NCI-H1694 treated with DMSO at 0.1 percent for 48 hours (cell line): ENCODE measurements at regions not wholly inside any gene's neighbourhood (a gene's known extent, or its start where the extent isn't known, plus 50 kb on each side); places are given as distances from the start of the nearest gene placed in this dataset.

Experiments used
- DNase-seq: peaks from one replicate; lab custom pipeline; 2025; lab: John Stamatoyannopoulos, UW

DNA sequence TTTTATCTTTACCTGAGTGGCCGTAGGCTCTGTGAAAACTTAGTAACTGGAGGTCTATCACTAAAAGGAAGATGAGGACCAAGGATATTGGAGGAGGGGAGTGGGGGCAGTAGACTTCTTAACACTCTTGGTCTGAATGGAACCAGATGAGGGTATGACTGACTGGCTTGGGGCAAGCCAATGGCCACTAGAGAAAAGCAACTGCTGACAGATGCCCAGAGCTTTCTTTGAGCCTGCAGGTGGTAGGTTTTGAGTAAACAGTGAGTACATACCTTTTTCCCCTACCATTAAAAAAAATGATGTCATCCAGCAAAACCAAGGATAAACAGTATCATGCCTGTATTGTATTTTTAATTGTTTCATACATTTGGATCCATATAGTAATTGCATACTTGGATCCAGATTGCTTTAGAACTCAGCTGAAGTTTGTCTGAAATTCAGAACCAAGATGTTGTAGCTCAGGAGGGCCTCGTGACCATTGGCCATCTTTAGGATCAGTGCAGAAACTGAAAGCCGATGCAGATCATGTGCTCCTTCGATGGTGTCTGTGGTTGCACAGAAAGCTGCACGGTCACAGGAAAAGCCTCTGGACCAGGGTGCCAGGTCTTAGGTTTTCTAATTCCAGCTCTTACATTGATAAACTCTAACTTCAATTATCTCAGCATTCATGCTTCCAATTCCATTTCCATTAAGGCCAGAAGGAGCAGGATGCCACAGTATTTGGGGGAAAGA is 131.0 kb downstream of the PDGFRA start:
- DNase-seq: no peak

DNA sequence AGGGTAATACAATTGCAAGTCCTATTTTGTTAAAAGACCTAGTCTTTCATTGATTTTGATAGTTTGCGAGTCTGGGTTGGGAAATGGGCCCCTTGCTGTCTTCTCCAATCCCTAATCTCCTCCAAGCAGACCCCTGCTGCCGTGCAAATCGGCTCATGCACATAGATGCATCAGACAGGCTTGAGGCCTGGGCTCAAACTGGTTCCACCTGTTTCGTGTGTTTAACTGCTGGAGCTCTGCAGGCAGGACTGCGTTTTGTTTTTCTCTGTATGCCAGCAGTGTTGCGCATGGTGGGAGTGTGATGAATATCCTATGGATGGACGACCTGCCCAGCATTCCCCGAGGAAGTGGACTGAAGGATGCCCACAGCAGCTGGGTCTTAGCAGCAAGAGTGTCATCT is 133.9 kb downstream of the PDGFRA start:
- DNase-seq: no peak

DNA sequence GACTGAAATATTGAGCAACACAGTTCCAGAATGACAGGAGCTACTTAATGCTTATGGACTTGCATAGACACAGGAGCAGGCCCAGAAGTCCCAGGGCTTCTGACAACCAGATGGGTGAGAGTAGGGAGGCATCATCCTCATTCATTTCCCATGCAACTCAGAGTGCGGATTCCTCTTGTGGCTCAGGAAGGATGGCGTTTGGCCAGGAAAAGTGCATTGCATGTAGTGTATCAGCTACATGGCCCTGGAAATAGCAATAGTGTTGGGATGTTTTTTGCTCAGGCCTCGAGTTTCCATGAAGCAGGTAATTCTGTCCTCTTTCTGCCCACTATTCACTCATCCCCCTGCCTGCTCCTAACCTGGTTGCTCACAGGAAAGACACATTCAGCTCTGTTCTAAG is 136.6 kb downstream of the PDGFRA start:
- DNase-seq: no peak

DNA sequence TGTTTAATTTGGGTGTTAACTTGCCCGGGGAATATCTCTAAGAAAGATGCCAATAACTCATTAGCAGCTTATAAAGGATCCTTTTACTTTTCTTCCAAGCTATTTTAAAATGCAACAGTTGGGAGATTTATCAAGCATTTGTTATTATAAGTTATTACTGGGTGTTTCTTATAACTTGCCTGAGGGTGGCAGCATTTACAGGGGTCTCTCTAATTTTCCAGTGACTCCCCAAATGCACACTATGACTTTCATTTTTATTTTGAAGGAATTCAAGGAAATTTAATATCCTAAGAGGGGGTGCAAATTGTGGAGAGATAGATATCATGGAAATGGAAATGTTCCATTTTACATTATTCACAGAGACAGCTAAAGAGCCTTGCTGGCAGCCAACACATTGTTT is 138.0 kb downstream of the PDGFRA start:
- no peak for DNase-seq

DNA sequence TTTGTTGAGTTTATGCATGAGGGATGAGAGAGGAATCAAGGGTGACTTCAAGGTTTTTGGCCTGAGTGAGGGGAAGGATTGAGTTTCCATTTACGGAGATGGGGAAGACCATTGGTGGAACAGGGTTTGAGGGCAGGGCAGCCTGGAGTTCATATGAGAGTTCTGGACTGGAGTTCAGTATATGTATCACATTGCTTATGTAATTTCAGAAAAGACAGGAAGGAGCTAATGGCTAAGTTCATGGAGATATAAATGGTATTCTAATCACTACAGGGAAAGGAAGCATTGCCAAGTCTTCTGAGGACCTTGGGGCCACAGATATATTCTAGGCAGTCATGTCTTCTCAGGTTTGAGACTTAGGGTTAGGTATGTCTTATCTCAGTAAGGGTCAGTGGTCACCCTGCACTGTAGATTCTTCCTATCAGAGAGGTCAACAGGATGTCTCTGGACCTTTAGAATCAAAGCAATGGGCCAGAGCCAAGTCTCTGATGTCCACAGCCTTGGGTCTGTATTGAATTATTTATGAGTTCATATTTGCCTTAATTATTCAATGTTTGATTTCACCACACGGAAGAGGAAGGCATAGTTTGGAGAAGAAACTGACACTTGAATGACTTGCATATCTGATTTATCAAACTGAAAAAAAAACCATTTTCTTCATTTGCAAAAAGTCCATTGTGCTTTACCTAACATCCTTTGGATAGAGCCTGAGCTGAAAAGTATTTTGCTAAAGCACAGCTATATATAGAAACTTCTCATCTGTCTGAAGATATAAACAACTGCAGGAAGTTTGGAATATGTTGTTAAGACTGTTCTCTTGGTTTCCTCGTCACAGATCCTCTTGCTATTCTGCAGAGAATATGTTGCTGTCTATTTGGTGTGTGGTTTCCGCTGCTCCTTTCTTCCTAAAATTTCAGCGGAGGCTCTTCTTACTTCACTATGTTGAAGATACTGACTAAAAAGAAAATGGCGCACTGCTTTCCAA is 139.5 kb downstream of the PDGFRA start:
- no peak for DNase-seq

DNA sequence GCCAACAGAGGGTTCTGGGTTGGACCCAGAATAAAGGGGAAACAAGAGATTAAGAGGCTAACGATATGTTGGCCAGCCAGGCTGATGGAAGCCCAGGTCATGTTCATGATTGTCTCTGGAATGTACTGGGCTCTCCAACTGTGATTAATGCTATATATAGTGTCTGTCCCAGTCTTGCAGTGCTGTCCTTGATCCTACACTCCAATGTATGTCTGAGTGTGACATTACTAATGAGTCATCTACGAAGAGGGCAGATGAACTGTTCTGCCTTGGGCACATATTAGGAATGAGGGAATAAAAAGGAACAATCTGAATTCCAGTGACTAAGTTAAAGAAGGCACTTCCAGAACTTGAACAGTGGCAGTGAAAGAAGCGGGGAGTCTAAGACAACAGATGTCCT is 142.1 kb downstream of the PDGFRA start:
- DNase-seq: no peak

DNA sequence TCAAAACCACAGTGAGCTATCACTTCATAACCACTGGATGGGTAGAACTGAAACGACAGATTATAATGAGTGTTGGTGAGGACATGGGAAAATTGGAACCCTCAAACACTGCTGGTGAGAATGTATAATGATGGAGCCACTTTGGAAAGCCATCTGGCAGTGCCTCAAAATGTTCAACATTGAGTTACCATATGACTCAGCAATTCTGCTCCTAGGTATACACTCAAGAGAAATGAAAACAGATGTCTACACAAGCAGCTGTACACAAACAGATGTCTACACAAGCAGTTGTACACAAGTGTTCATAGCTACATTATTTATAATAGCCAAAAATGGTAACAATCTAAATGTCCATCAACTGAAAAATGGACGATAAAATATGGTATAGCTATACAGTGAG is 143.9 kb downstream of the PDGFRA start:
- no peak for DNase-seq

DNA sequence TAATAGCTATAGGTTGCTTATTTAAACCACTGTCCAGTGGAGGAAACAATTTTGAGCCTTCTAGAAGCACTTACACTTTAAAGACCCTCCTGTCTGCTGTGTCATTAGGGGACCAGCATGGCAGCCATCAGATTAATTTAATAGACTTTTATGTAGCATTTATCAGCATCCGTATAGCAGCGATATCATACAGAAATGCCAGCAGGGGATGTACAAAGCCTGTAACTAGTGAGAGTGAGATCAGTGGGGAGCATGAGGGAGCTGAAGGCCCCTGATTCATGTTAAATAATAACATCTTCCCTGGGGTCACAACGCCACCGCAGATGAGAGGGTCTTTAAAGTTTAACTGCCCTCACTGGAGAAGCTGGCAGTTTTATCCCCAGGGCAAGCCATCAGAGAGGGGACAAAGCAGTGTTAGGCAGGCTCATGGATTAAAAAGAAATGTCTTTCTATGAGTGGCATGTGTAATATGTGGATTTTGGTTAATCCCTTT is 144.7 kb downstream of the PDGFRA start:
- no peak for DNase-seq

DNA sequence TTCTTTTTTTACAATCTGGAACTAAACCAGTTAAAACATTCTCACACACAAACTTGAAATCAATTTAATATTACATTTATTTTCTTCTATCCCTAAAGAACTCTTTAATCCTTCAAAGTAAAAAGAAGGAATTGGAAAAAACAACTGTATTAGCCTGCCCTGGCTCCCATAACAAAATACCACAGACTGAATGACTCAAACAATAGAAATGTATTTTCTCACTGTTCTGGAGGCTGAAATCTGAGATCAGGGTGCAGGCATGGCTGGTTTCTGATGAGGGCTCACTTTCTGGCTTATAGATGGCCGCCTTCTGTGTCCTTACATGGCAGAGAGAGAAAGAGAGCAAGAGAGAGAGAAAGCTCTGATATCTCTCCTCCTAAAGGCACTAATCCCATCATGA is 149.4 kb downstream of the PDGFRA start:
- DNase-seq: no peak

DNA sequence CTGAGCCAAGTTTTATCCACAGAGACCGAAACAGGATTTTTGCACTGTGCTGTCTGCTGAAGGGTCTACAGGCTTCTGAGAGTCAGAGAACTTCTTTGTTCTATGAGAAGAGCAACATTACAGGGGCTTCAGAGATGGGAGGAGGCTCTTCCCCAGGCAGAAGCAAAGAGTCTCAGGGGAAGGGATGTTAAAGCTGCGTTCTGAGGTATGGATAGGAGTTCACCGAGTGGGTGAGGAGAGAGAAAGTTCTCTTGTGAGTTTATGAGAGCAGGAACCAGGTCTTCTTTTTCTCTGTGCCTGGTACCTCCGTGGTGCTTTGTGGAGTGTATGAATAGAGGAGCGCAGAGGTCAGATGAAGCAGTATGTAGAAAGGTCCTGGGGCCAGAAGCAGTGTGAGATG is 155.1 kb downstream of the PDGFRA start:
- DNase-seq: no peak

DNA sequence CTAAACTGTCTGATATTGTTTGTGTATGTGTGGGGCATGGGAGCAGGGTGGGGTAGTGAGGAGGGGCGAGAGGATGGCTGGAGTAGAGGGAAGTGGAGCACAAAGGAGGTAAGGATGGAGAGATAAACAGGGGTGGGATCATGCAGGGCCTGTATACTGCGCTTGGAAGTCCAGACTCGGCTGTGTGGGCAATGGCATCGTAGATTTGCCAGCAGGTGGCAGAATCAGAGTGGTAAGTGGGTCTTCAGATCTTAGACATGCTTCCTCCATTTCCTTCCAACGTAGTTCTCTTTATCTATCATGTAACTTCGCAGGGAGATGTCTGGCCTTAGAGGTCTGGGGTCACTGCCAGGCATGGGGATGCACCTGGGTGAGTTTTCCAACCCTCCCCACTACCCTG is 155.5 kb downstream of the PDGFRA start:
- DNase-seq: peak; percentile 2

DNA sequence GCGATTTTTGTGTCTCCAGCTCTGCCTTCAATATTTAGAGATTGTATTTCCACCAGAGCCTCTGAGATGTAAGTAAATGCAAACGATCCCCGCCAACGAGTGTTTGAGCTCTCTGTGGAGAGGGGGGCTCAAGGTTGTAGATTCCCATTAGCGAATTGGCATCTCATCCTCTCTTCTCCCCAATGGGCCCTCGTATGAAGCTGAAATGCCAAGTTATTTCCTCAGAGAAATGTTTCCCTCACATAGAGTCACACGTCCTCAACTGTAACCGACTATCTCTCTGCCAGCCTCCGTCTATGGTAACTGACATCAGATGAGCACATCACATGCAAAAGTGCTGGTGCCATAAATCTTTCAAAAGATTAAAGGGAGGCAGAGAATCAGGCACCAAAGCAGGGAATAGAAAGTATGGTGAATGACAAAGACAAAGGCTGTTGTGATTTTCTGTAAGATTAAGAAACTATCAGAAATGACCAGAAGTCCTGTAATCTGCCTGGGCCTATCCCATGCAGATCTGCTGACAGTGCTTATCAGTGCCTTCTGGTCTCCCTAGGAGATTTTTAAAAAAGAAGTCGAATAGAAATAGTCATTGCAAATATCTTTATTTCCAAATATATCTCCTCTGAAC is 157.1 kb downstream of the PDGFRA start:
- DNase-seq: no peak

DNA sequence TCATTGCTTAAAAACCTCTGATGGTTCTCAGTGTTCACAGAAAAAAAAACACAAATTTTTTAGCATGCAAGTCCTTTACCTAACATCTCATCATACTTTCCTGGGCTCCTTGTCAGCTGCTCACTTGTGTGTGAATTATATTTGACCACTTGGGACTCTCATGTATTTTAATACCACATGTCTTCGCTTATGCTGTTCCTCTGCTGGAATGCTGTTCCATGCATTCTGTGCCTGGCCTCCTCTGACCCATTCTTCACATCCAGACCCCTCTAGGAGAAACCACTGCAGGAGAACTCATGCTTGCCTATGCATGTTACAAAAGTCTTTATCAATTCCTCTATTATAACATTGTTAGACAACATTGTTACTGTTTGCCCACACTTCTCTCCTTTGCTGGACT is 157.6 kb downstream of the PDGFRA start:
- DNase-seq: no peak

DNA sequence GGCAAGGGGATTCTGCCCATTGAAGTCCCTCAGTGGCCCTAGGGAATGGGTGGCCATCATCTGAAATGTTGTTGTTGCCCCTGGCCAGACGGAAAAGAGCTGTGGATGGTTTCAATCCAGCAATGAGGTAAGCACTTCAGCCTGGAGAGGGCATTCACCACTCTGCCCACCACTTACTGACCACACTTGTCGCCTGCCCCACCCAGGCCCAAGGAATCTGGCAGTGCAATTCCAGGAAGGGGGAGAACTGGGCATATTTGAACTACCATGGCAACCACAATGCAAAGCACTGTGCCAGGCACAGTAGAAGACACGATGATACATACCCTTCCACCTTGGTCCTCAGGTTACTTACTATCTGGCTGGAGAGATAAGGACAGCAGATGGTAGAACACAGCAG is 161.6 kb downstream of the PDGFRA start:
- no peak for DNase-seq

DNA sequence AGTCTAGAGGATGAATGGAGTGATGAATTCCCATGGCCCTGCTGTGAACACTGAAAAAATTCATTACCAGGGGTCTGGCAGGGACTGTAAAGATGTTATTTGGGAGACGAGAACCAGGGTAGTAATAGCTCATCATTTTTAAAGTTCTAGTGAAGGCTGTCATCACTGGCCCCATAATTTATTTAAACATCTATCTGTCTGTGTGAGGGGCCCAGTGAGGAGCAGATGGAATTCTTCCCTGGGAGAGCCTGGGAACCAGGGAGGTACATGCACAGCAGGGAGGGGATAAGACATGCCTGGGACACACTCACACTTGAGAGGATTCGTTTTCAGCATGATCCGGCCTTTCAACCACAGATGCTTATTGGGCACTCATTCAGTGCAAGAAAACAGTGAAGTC is 162.0 kb downstream of the PDGFRA start:
- no peak for DNase-seq

DNA sequence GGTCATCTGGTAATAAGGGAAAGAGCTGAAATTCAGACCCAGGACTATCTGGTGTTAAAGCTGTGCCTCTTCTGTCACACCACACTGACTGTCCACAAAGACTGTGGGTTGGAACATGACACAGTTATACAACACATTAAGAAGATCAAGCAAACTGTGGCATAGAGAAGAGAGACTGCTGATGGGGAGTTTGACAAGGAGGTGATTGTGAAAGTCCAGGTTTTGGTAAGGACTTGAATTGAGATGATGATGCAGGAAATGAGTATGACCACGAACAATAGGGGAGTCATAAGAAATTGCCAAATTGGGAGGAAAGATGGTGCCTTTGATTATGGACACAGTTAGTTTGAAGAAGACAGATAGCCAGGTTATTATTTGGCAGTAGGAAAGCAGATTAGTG is 163.4 kb downstream of the PDGFRA start:
- no peak for DNase-seq

DNA sequence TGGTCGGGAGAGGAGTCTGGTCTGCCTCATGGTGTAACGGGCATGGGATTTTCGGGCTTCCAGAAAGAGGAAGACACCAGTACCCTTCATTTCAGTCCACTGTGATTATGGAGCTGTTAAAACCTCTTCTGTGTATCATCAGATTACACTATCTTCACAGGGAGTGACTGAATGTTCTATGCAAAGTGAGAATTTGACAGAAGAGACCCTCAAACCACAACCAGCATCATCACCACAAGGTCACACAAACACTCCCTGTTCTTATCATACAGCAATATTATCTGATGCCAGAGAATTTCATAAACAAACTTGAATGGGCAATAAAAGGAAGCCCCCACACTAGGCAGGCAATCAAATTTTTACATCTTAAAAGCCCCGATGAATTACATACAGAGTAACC is 164.2 kb downstream of the PDGFRA start:
- DNase-seq: no peak

DNA sequence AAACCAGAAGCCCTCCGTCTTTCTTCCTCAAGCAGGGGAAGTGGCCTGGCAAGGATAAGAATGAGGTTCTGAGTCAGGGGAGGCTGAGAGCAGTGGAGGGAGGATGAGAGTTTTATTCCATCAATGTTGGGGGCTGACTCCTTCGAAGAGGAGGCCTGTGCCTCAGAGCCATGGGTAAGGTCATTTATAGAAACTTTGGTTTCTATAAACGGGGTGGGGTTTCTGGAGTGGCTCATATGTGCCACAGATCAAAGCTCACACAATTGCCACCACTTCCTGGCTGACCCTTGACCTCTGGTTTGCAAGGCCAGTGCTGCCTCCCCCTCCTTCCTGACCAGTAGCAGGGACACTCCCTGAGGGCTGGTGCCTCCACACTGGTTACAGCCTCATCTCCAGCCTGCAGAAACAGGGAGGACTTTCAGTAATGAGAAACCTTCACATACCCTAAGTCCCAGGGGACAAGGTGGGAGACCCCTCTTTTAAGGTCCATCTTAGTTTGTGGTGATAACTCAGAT is 166.0 kb downstream of the PDGFRA start:
- DNase-seq: no peak

DNA sequence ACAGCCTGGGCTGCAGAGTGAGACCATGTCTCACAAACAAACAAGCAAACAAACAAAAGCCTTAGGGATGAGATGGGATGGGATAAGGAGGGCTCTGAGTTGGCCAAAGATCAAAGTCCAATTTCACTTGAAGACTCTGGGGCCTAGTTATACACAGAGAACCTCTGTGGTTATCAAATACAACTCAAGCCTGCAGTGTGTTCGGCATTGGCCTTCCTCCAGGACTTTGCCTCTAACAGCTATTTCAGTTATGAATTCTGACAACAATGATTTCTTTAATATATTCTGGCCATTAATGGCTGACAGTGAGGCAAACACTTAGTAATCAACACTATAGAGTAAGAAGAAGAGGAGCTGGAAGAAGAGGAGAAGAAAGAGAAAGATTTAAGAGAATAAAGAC is 171.1 kb downstream of the PDGFRA start:
- no peak for DNase-seq

DNA sequence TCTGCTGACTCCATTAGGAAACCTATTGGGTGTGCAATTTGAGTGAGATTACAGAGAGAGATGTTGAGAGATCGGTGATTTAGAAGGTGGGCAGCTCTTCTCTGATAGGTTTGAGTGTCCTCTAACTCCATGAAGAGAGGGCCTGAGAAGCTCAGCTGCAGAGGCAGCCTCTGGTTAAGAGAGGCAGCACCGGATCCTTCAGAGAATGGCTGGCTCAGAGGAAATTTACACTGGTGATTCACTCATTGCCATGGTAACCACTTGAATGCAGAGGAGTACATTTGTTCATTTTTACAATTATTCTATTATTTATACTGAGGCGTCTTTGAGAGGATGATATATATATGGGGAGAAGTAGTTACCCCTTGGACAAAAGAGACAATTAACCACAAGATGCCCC is 171.7 kb downstream of the PDGFRA start:
- DNase-seq: no peak

DNA sequence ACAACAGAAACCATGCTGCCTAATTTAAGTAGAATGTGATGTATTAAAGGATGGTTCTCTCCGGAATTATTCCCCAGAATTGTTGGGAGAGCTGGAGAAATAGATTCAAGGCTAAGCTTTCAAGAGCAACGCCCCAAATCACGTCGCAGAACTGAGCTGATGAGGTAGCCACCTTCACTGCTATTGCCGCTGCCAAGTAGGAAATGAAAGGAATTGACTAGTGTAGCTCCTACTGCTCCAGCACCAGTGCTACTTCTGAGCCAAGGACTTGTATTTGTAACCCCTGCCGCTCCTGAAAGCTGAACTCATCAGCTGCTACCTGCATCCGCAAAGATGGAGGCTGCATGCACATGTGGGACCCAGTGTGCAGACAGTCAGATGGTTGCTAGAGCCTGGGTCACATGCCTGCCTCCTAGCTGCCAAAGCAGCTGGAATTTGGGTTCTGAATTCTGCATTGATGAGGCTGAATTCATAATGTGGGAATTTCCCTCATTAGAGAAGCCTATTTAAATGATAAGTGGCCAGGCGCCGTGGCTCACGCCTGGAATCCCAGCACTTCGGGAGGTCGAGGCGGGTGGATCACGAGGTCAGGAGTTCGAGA is 173.9 kb downstream of the PDGFRA start:
- no peak for DNase-seq
